Hepatocyte (in vitro differentiated cells): ENCODE measurements at regions not wholly inside any gene's neighbourhood (a gene's known extent, or its start where the extent isn't known, plus 50 kb on each side); places are given as distances from the start of the nearest gene placed in this dataset.

Experiments used
- DNase-seq: peaks from one replicate; pipeline ENCODE4 v3.0.0-alpha.2; 2016; ENCODE audit warnings: low spot score
- H2AFZ ChIP-seq: fragments of 200-600 bp; sonication (generic); 2 replicates; pipeline ENCODE4 v1.6.0; 2016; ENCODE audit warnings: antibody characterized with exemption, mild to moderate bottlenecking
- H3K27ac ChIP-seq: fragments of 200-600 bp; sonication (generic); 2 replicates; pipeline ENCODE4 v1.5.1; 2016; ENCODE audit warnings: mild to moderate bottlenecking
- H3K27me3 ChIP-seq: fragments of 200-600 bp; sonication (generic); 2 replicates; pipeline ENCODE4 v1.6.1; 2016
- H3K36me3 ChIP-seq: fragments of 200-600 bp; sonication (generic); replicated peaks from 2 replicates; pipeline ENCODE4 v1.5.1; 2016; ENCODE audit warnings: low read depth; ENCODE audit not compliant: insufficient read depth
- H3K4me1 ChIP-seq: fragments of 200-600 bp; sonication (generic); 2 replicates; pipeline ENCODE4 v1.5.1; 2016; ENCODE audit warnings: mild to moderate bottlenecking, moderate library complexity; ENCODE audit not compliant: insufficient read depth
- H3K4me2 ChIP-seq: fragments of 200-600 bp; sonication (generic); 2 replicates; pipeline ENCODE4 v1.6.0; 2016
- H3K4me3 ChIP-seq: fragments of 200-600 bp; sonication (generic); 2 replicates; pipeline ENCODE4 v1.5.1; 2016; ENCODE audit warnings: mild to moderate bottlenecking
- H3K79me2 ChIP-seq: fragments of 200-600 bp; sonication (generic); 2 replicates; pipeline ENCODE4 v1.6.0; 2017; ENCODE audit warnings: mild to moderate bottlenecking
- H3K9me2 ChIP-seq: fragments of 200-600 bp; sonication (generic); replicated peaks from 2 replicates; pipeline ENCODE4 v1.6.0; 2017; ENCODE audit warnings: mild to moderate bottlenecking; ENCODE audit not compliant: insufficient read depth
- H3K9me3 ChIP-seq: fragments of 200-600 bp; sonication (generic); 2 replicates; pipeline ENCODE4 v1.5.1; 2016; ENCODE audit warnings: low read depth, mild to moderate bottlenecking
- H4K20me1 ChIP-seq: fragments of 200-600 bp; sonication (generic); 2 replicates; pipeline ENCODE4 v1.6.0; 2016; ENCODE audit warnings: mild to moderate bottlenecking; ENCODE audit not compliant: insufficient read depth, poor library complexity, severe bottlenecking
- EZH2 ChIP-seq: fragments of 200-600 bp; sonication (generic); IDR thresholded peaks from 2 replicates; pipeline ENCODE4 v1.6.1; 2016; ENCODE audit warnings: antibody characterized with exemption, mild to moderate bottlenecking, borderline replicate concordance
- EZH2phosphoT487 ChIP-seq: fragments of 200-600 bp; sonication (generic); IDR thresholded peaks from one replicate; pipeline ENCODE4 v1.6.1; 2018; ENCODE audit warnings: antibody characterized with exemption, mild to moderate bottlenecking, low read depth, moderate library complexity; ENCODE audit not compliant: unreplicated experiment, severe bottlenecking
- WGBS: methylation state at CpG from one replicate; pipeline ENCODE4 v1.1.6; 2016; ENCODE audit warnings: low lambda C conversion rate; ENCODE audit errors: missing lambda C conversion rate; 5-methylcytosine and 5-hydroxymethylcytosine counted together
- TF ChIP-seq, protein P1 (sequence below): fragments of 200-600 bp; sonication (generic); IDR thresholded peaks from 2 replicates; pipeline ENCODE4 v1.5.1; 2016; ENCODE audit warnings: antibody characterized with exemption, mild to moderate bottlenecking; ENCODE audit not compliant: poor library complexity

DNA sequence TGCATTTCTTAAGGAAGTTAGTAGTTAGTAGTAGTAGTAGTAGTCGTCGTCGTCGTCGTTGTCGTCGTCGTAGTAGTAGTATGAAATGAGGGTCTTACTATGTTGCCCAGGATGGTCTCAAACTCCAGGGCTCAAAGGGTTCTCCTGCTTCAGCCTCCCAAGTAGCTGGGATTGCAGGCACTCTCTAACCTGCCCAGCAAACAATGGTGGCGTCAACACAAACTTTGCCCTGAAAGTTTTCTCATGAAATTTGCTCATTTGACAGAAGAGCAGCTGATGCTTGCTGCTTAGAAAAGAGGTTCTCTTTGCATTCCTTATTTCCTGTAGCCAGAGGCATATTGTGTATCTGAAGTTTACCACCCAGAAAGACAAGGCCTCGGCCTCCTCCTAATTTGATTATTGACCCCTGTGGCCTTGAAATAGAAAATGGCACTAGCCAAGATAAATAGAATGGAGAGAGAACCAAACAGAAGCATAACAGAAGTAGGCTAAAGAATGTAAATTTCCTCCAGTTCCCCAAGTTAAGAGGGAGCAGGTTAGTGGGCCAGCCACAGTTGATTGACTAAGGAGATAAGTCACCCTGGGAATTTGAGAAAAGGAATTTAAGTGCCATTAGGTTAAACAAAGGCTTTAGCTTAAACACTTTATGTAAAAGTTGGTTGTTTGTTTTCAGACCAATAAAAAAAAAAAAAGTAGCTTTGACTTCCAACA lies 166.2 kb upstream of the ROBO2 start:
- TF ChIP-seq EZH2phosphoT487 (no peak), EZH2 (no peak)
- TF ChIP-seq, protein P1, sequence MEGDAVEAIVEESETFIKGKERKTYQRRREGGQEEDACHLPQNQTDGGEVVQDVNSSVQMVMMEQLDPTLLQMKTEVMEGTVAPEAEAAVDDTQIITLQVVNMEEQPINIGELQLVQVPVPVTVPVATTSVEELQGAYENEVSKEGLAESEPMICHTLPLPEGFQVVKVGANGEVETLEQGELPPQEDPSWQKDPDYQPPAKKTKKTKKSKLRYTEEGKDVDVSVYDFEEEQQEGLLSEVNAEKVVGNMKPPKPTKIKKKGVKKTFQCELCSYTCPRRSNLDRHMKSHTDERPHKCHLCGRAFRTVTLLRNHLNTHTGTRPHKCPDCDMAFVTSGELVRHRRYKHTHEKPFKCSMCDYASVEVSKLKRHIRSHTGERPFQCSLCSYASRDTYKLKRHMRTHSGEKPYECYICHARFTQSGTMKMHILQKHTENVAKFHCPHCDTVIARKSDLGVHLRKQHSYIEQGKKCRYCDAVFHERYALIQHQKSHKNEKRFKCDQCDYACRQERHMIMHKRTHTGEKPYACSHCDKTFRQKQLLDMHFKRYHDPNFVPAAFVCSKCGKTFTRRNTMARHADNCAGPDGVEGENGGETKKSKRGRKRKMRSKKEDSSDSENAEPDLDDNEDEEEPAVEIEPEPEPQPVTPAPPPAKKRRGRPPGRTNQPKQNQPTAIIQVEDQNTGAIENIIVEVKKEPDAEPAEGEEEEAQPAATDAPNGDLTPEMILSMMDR = no peak
- Histone ChIP-seq H3K9me2 (no peaks in the 10 kb centered on the region), H3K27me3 (no peaks in the 10 kb centered on the region), H3K79me2 (no peaks in the 10 kb centered on the region), H3K36me3 (no peaks in the 10 kb centered on the region), H3K9me3 (no peaks in the 10 kb centered on the region), H3K4me3 (no peak overlapping the region), H4K20me1 (no peaks in the 10 kb centered on the region), H3K4me2 (peak overlapping the region; percentile 49), H2AFZ (no peak overlapping the region), H3K27ac (peak overlapping the region; percentile 56), H3K4me1 (no peaks in the 10 kb centered on the region)
- WGBS = 80% methylated on average over 10 of the region's 10 CpGs
- peak; percentile 6 for DNase-seq

DNA sequence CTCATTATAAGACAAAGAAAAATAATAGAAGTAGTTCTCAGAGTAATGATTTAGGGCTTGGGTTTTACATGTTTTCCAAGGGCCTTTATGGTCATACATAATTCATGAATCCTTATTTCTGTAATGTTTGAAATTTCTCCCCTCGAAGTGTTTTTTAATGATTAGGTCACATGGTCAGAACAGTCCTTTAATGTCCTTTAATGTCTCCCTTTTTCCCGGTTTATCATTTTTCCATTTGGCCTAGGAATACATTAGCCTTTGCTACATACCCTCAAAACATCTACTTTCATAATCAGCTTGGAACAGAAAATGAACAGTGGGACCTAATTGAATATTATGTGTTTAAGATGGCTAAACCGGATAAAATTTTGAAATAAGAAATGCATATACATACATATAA lies 159.9 kb upstream of the ROBO2 start:
- no peaks in the 10 kb centered on the region for H3K79me2 ChIP-seq
- no peaks in the 10 kb centered on the region for H3K9me3 ChIP-seq
- no peak overlapping the region for H3K4me3 ChIP-seq
- no peak overlapping the region for H3K4me2 ChIP-seq
- no peaks in the 10 kb centered on the region for H3K9me2 ChIP-seq
- H2AFZ ChIP-seq = no peak overlapping the region
- no peaks in the 10 kb centered on the region for H3K4me1 ChIP-seq
- no peaks in the 10 kb centered on the region for H4K20me1 ChIP-seq
- WGBS = 96% methylated on average over 3 of the region's 3 CpGs
- DNase-seq = no peak
- H3K27ac ChIP-seq = no peak overlapping the region
- TF ChIP-seq EZH2phosphoT487 = no peak
- TF ChIP-seq EZH2 = no peak
- TF ChIP-seq, protein P1 = no peak
- H3K27me3 ChIP-seq = no peaks in the 10 kb centered on the region
- H3K36me3 ChIP-seq = no peaks in the 10 kb centered on the region

DNA sequence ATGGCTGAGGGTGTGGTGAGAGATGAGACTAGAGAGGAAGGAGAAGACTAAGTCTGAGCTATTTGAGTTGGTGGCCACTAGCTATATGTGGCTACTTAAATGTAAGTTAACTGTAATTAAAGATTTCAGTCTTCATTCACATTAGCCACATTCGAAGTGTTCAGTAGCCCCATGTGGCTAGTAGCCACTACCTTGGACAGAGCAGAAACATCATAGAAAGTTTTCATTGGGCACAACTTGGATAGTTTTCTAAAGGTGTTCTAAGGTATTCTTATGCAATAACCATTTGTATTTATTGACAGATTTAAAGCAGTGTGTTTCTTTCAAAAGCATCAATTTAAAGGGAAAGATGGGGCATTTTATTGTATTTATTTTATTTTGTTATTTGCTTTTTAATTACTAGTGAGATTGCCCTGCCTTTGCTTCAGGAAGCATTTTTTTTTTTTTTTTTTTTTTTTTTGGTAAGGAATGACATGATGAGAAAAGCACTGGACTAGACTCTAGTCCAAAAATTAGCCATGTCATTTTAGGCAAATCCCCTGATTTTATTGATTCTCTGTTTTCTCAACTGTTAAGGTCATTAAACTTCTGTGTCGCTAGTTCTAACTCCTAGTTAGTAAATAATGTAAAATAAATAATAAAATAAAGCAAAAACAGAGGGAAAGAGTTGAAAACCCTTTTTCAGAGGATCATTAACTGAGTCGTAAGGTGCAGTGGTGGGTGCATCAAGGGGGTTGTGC lies 153.0 kb upstream of the ROBO2 start:
- H3K36me3 ChIP-seq = no peaks in the 10 kb centered on the region
- no peaks in the 10 kb centered on the region for H3K4me1 ChIP-seq

More for the DNA sequence above, 153.0 kb upstream of the ROBO2 start:
- H3K27me3 ChIP-seq = no peaks in the 10 kb centered on the region
- no peak overlapping the region for H3K27ac ChIP-seq
- no peak overlapping the region for H3K4me3 ChIP-seq
- no peak overlapping the region for H3K4me2 ChIP-seq
- 94% methylated on average over 3 of the region's 3 CpGs for WGBS
- H2AFZ ChIP-seq = no peak overlapping the region
- H4K20me1 ChIP-seq = no peaks in the 10 kb centered on the region
- no peaks in the 10 kb centered on the region for H3K9me2 ChIP-seq
- H3K9me3 ChIP-seq = no peaks in the 10 kb centered on the region
- no peak for DNase-seq
- TF ChIP-seq, protein P1 = no peak
- TF ChIP-seq EZH2 (no peak), EZH2phosphoT487 (no peak)
- H3K79me2 ChIP-seq = no peaks in the 10 kb centered on the region
